Nucleus accumbens (tissue), 56 donors: ENCODE measurements at regions not wholly inside any gene's neighbourhood (a gene's known extent, or its start where the extent isn't known, plus 50 kb on each side); places are given as distances from the start of the nearest gene placed in this dataset.
A peak's percentile ranks its signal among the peaks of the same experiment; 100 is the strongest.
"Not testable (repeated sequence)": the region's sequence is repeated elsewhere in the genome, so short reads cannot be mapped to it uniquely, and the experiment has no call there.

Experiments used
- DNase-seq, 56 donors: peaks; one replicate each; lab custom pipeline; 2025; lab: John Stamatoyannopoulos, UW

- DNase-seq = no peak
Observed at GRCh38 chr9:129462360-129462759, 158.5 kb downstream of the C9orf50 start.

GRCh38 chr9:129460323-129461261 is 160.3 kb downstream of the C9orf50 start:
- DNase-seq = peak; percentile 60 to 97 (median 95)

DNA sequence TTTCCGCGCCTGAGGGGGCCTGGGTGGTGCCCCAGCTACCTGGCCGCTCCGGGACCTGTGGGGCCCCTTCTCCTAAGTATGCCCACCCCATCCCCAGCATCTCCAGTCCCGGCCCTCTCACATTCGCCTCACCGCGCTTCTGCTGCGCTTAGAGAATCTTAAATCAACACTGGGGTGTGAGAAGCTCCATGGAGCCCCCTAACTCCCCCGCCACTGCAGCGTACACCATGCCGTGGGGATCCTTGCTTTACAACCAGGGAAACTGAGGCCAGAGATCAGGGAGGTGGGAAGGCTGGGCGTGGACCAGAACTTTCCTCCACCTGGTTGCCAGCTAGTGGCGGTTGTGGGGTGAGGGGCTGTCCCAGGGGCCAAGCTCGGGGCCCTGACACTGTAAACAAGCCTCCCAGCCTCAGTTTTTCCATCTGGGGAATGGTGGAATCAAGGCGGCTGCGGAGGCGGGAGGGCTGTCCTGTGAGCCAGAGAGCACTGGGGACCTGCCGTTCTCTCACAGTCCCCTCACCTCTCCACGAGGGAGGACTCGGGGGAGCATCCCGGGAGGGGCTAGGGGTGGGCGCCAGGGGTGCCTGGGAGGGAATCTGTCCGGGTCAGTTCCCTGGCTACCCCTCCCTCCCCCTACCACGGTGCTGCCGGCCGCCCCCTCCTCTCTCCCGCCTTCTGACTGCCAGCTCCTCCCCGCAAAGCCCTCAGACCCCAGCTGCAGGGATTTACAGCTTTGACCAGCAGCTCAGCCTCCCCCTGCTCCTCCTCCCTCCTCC is 161.2 kb downstream of the C9orf50 start:
- peak in 4 of 56 donors; percentile 45 to 64 (median 54) for DNase-seq

DNA sequence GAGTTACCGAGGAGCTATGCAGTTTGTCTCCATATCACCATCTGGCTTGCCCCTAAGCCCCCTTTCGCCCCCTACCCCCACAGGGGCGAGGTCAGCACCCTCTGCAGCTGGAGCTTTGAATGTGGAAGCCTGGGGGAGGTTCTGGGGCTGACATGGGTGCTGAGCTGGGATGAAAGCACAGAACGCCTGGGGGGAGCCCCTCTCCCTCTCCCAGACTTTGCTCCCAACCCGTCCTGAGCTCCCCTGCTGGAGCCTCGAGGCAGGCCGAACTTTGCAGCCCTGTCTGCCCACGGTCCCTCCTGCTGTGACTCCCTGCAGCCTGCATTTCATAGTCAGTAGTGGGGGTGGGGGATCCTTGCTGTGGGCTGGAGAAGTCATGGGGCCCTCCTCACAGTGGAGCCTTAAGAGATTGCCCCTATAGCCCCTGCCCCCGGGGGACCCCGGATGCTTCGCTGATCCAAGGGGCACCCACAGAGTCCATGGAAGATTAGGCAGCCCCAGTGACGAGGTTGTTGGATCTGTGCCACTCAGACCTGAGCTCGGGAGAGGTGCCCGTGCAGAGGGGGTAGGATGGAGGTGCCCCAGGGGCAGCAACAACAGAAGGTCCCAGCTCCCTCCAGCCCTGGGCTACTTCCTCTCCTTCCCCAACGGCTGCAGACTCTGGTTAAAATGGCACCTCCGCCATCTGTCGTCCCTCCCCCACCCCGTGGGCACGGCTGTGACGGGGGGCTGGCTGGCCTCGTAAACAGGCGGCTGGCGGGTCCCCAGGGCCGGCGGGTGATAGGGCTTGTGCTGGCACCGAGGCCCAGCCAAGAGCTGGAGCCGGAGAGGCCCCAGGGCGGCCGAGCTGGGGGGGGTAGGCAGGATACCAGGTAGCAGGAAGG is 162.0 kb downstream of the C9orf50 start:
- DNase-seq = peak in 46 of 56 donors; percentile 24 to 77 (median 58)

- DNase-seq = peak in 28 of 56 donors; percentile 14 to 64 (median 39)
Observed at GRCh38 chr9:129458155-129458661, 162.7 kb downstream of the C9orf50 start.

DNA sequence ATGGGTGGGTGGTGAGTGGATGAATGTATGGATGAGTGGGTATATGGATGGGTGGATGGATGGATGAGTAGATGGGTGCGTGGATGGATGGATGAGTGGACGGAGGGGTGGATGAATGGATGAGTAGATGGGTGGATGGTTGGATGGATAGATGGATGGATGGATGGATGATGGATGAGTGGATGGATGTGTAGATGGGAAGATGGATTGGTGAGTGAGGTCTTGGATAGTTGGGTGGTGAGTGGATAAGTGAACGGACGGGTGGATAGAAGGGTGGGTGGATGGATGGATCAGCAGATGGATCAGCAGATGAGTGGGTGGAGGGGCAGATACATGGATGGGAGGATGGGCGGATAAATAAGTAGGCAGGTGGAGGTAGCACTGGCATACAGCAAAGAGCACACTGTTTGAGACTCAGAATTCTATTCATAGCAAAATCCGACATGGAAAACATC is 163.5 kb downstream of the C9orf50 start:
- no peak for DNase-seq

DNA sequence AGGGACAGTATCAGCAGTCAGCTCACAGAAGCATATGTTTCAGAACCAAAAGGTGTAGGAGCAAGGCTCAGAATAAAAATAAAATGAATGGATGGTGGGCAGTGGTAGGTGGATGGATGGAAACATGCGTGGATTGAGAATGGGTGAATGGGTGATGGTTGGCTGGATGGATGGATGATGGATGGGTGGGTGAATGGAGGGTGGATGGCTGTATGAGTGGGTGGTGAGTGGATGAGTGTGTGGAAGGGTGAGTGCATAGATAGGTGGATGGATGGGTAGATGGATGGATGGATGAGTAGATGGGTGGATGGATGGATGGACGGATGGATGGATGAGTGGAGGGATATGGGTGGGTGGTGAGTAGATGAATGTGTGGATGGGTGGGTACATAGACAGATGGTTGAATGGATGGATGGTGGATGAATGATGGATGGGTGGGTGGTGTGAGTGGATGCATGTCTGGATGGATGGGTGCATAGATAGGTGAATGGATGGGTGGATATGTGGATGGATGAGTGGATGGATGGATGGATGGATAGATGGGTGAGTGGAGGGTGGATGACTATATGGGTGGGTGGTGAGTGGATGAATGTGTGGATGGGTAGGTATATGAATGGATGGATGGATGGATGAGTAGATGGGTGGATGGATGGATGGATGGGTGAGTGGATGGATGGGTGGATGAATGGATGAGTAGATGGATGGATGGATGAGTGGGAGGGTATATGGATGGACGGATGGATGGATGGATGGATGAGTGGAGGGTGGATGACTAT is 164.2 kb downstream of the C9orf50 start:
- no peak for DNase-seq

- no peak for DNase-seq
Observed at GRCh38 chr9:129455151-129455995, 165.5 kb downstream of the C9orf50 start.

- DNase-seq = peak in 1 of 56 donors; percentile 20
Observed at GRCh38 chr9:129454467-129455067, 166.3 kb downstream of the C9orf50 start.

DNA sequence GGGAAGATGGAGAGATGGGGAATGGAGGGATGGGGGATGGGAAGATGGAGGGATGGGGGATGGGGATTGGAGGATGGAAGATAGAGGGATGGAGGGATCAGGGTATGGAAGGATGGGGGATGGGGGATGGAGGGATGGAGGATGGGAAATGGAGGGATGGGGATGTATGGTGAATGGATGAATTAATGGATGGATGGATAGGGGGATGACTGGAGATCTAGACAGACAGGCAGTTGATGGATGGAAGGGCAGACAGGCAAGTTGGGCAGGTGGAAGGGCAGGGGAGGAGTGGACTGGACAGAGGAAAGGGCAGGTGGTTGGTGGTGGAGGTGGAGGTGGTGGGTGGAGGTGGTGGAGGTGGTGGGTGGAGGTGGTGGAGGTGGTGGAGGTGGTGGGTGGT is 167.2 kb downstream of the C9orf50 start:
- no peak for DNase-seq

DNA sequence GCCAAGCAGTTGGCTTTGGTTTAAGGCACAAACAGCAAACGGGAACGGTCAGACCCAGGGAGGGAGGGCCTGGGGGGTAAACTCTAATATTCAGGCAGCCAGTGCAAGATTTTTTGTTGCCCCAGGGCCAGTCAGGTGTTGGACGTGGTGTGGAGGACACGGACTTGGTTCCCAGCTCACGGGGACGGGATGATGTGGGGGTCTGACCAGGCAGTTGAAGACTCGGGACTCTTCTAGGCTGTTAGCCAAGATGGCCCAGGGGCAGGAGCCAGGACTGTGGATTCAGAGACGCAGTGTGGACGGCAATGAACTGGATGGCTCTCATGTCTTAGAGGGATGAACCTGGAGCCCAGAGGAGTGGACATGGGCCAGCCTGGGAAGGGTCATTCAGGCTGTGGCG is 169.2 kb downstream of the C9orf50 start:
- DNase-seq = peak in 5 of 56 donors; percentile 16 to 35 (median 24)

DNA sequence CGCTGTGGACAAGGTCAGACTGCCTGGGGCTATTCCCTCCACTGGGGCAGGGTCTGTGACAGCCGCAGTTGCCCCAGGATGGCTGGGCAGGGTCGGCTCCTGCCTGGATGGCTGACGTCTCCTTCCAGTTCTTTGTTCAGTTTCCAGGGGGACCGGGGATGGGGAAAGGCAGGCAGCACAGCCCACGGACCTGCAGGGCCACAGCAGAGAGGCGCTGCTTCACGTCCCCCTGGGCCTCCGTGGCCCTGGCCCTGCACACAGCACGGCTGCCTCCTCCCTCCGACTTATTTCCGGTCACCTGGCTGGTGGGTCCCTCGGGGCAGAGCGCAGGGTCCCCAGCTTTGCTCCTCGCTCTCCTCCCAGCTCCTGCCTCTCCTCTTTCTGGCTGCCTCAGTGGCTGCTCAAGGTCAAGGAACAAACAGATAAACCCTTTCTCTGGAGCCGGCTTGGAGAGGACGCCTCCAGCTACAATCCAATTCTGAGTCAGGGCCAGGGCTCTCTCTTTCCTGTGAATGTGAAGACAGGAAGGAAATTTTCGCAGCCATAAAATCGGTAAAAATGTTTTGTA is 169.7 kb downstream of the C9orf50 start:
- DNase-seq = no peak

DNA sequence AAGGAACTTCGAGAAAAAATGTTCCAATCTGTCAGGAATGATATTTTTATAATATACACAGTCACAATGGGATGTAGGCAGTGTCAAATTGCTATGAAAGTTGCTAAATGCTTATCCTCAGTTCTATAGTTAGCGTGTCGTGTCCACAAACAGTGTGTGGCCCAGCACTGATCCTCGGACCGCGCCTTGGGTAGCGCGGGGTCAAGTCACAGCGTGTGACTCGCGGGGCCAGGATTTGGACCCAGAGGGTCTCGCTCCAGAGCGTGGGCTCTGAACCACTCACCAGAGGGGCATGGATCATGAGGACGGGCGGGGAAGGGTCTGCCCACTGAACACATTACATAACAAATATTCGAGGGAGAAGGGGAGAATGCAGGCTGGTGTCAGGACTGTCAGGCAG is 171.8 kb downstream of the C9orf50 start:
- no peak for DNase-seq

GRCh38 chr9:129446828-129447550 is 173.9 kb downstream of the C9orf50 start:
- DNase-seq = peak in 43 of 56 donors; percentile 20 to 81 (median 57)

DNA sequence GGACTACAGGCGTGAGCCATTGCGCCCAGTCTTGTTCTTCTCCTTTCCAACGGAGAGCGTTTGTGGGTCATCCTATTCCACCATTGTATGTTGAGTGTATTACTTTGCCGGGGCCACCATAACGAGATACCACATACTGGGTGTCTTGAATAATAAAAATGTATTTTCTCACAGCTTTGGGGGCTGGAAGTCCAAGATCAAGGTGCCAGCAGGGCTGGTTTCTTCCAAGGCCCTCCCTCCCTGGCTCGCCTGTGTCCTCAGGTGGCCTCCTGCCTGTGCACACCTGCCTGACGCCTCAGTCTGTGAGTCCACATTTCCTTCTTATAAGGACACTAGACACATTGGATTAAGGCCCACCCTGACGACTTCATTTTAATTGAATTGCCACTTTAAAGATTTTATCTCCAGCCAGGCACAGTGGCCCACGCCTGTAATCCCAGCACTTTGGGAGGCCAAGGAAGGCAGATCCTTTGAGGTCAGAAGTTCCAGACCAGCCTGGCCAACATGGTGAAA is 175.1 kb downstream of the C9orf50 start:
- DNase-seq = no peak

- not testable (repeated sequence) for DNase-seq
Observed at GRCh38 chr9:129443515-129444164, 177.3 kb downstream of the C9orf50 start.
